ENCODE measurements at regions not wholly inside any gene's neighbourhood (a gene's known extent, or its start where the extent isn't known, plus 50 kb on each side); places are given as distances from the start of the nearest gene placed in this dataset.
A peak's percentile ranks its signal among the peaks of the same experiment; 100 is the strongest.

GRCh38 chr6:166770216-166771116, 143.4 kb upstream of the RPS6KA2 start:
- no peak for DNase-seq

GRCh38 chr6:166769648-166770047, 142.6 kb upstream of the RPS6KA2 start:
- no peak for DNase-seq

- DNase-seq: no peak
Observed at GRCh38 chr6:166768761-166769160, 141.7 kb upstream of the RPS6KA2 start.

- DNase-seq: no peak
Observed at GRCh38 chr6:166767230-166767629, 140.2 kb upstream of the RPS6KA2 start.

GRCh38 chr6:166766769-166767168, 139.7 kb upstream of the RPS6KA2 start:
- DNase-seq: no peak

GRCh38 chr6:166765234-166765541, 138.1 kb upstream of the RPS6KA2 start:
- DNase-seq: no peak

- no peak for DNase-seq
Observed at GRCh38 chr6:166764473-166765233, 137.6 kb upstream of the RPS6KA2 start.

- no peak for DNase-seq
Observed at GRCh38 chr6:166763606-166764472, 136.8 kb upstream of the RPS6KA2 start.

- DNase-seq: no peak
Observed at GRCh38 chr6:166761801-166762200, 134.8 kb upstream of the RPS6KA2 start.

- DNase-seq: peak; percentile 36
Observed at GRCh38 chr6:166760288-166760687, 133.2 kb upstream of the RPS6KA2 start.

GRCh38 chr6:166758136-166758704, 131.2 kb upstream of the RPS6KA2 start:
- DNase-seq: no peak

- no peak for DNase-seq
Observed at GRCh38 chr6:166757232-166758135, 130.4 kb upstream of the RPS6KA2 start.

GRCh38 chr6:166754218-166755030, 127.4 kb upstream of the RPS6KA2 start:
- DNase-seq: no peak

- no peak for DNase-seq
Observed at GRCh38 chr6:166752928-166753721, 126.1 kb upstream of the RPS6KA2 start.

- DNase-seq: no peak
Observed at GRCh38 chr6:166752097-166752496, 125.0 kb upstream of the RPS6KA2 start.

- no peak for DNase-seq
Observed at GRCh38 chr6:166751051-166751595, 124.1 kb upstream of the RPS6KA2 start.

- DNase-seq: no peak
Observed at GRCh38 chr6:166750108-166750793, 123.2 kb upstream of the RPS6KA2 start.

GRCh38 chr6:166749666-166750065, 122.6 kb upstream of the RPS6KA2 start:
- no peak for DNase-seq

Data from CD4-positive, alpha-beta T cell treated with Interleukin-12 subunit alpha and Interleukin-12 subunit beta, for 1 hour (primary cell).